HG02642 (cell line): ENCODE measurements at regions not wholly inside any gene's neighbourhood (a gene's known extent, or its start where the extent isn't known, plus 50 kb on each side); places are given as distances from the start of the nearest gene placed in this dataset.
"Not testable (repeated sequence)": the region's sequence is repeated elsewhere in the genome, so short reads cannot be mapped to it uniquely, and the experiment has no call there.

Experiments used
- ATAC-seq: cut with Tn5 transposase; IDR thresholded peaks from one replicate; pipeline ENCODE4 v1.9.1; 2021; ENCODE audit warnings: mild to moderate bottlenecking; ENCODE audit not compliant: unreplicated experiment, poor library complexity

- ATAC-seq = no peak
These were observed 69.6 kb upstream of the THBS1 start for GRCh38 chr15:39511000-39511915.

- no peak for ATAC-seq
These were observed 69.0 kb upstream of the THBS1 start for GRCh38 chr15:39511916-39512260.

- no peak for ATAC-seq
These were observed 68.2 kb upstream of the THBS1 start for GRCh38 chr15:39512643-39513042.

GRCh38 chr15:39513936-39514335 is 66.9 kb upstream of the THBS1 start:
- no peak for ATAC-seq

GRCh38 chr15:39514933-39515332 is 65.9 kb upstream of the THBS1 start:
- no peak for ATAC-seq

GRCh38 chr15:39515765-39516164 is 65.1 kb upstream of the THBS1 start:
- ATAC-seq = no peak

GRCh38 chr15:39517122-39517855 is 63.6 kb upstream of the THBS1 start:
- ATAC-seq = no peak

GRCh38 chr15:39523968-39524367 is 56.9 kb upstream of the THBS1 start:
- not testable (repeated sequence) for ATAC-seq

GRCh38 chr15:39529457-39529856 is 51.4 kb upstream of the THBS1 start:
- ATAC-seq = no peak

- ATAC-seq = no peak
These were observed 50.2 kb upstream of the THBS1 start for GRCh38 chr15:39530480-39531342.
